M059J (cell line): ENCODE measurements at regions not wholly inside any gene's neighbourhood (a gene's known extent, or its start where the extent isn't known, plus 50 kb on each side); places are given as distances from the start of the nearest gene placed in this dataset.

Source experiments
- DNase-seq: peaks from one replicate; pipeline ENCODE4 v3.0.0-alpha.2; 2012; ENCODE audit warnings: low read depth

DNA sequence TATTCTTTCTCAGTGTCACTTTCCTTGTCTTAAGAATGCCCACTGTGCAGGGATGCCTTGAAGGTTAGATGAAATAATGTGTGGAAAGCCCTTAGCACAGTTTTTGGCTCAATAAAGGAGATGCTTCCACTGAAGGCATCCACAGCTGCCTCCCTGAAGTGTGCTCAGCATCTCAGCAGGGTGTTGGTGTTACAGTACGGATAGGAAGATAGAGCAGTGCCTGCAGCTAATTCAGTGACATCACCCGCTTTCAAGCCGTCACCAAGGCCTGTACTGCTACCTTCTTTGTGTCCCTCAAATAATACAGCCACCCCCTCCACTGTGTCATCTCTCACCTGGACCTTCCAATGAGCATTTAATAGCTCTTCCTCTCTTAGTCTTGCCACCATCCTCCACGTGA lies 59.0 kb downstream of the NDUFS5 start:
- DNase-seq, result no peak

DNA sequence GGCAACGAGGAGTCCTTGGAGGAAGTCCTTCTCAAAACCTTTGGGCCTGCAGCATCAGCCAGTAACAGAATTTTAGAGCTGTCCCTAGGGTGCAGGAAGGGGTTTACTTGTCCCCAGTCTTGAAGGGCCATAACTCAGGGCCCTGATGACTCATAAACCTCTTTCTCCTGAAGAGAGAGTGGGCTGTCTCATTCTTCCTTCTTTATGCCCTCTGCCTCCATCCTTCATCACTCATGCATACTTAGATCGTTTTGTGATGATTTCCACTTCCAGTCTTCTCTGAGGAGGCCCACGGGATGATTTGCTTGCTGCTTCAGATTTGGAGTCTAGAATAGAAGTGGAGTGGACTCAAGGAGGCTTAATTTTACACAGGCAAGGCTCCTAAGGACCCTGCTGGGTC lies 60.2 kb downstream of the NDUFS5 start:
- DNase-seq, result peak; percentile 33

DNA sequence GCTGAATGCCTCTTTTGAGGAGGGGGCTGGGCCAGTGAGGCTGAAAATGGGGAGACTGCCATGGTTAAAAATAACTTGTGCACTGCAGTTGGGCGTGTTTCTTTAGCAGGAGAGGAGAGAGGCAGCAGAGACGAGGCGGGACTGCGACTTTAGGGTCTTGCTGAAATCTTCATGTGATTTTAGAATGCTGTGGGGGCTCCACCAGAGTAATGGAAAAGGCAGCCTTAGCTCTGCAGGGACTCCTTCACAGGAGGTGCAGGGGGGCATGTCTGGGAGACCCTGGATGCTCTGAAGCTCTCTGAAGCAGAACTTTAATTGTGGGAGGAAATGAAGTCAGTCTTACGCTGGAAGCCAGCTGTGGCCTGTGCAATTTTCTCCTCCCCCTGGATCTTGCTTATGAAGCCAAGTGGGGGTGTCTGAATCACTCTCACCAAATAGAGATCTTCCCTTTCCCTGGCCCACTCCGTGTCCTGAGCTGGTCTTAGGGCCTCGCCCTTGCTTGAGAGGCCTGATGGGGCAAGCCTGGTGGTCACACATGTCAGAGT lies 60.8 kb downstream of the NDUFS5 start:
- no peak for DNase-seq

DNA sequence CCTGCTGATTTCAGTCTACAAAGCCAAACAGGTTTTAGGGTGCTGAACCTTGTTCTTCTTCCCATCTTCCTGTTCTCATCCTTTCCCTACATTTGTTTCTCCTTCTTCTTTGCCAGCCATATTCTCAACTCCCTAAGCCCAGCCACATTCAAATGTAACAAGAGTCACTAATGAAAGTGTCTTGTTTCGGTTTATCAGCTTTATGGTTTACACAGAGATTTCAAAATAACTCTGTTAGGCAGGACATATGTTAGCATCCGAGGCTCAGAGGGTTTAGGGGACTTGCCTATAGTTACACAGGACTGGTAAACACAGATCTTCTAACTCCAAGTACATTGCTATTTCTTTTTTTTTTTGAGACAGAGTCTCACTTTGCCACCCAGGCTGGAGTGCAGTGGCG lies 61.3 kb downstream of the NDUFS5 start:
- no peak for DNase-seq

DNA sequence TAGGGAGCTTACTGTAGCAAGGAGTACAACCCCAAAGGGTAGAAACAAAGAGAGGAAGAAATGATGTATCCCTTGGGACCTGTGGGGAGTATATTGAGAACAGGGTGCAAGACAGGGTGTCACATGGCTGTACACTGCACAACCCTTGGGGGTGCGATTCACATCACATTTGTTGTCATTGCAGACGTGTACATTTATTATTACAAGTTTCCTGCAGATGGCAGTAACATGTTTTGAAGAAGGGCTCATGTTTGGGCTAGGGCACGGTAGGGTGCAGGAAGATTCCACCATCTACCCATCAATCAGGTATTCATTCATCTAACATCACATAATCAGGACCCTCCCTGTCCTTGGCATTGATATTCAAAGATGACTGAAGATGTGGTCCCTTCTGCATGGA lies 62.5 kb downstream of the NDUFS5 start:
- DNase-seq, result no peak

DNA sequence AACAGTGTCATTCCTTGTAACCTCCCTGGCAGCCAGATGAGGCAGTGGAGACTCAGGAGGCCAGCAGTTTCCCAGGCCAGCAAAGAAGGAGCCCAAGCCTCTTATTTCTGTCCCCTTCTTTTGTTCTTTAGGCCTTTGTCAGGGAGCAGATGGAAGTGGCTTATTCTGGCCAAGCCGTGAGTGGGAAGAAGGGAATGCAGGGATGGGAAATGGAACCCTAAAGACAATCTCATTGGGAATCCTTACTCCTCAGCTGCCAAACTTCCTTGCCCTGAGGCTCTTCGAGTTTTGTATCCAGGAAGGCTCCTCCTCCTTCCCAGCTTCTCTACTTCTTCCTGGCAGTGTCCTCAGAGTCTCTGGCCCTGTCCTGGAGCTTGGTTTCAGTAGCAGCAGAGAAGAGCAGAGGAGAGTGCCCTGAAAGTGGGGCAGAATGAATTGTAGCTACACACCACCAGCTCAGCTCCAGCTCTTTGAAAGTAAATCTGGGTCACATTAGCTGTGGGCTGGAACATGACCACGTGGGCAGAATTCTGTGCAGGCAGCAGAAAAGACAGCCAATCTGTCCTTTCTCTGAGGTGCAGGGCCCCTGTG lies 63.9 kb downstream of the NDUFS5 start:
- DNase-seq, result peak; percentile 58

DNA sequence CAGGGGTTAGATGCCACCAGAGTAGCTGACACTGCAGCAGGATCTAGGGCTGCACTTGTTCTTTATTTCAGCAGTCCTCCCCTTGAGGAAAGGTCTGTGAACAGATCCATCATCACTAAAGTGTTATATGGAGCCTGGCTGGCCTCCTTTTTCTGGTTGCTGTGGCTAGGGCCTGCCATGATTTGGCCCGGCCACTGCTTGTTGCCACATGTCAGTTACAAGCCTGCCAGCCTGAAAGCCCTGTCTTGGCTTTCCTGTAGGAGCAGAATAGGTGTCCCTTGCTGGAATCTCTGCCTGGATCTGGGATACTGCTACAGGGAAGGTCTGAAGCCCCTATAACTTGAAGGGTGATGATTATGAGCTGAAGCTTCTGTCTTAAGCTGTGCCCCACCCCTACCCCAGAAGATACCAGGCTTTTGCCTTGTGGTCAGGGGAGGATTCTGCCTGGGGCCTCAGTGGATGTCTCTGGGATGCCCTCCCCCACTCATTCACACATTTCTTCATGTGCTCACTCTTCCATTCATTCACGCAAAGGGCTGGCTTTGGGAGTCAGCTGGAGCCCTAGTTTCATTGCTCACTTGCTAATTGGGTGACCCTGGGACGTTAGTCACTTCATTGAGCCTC lies 64.7 kb downstream of the NDUFS5 start:
- DNase-seq, result no peak

DNA sequence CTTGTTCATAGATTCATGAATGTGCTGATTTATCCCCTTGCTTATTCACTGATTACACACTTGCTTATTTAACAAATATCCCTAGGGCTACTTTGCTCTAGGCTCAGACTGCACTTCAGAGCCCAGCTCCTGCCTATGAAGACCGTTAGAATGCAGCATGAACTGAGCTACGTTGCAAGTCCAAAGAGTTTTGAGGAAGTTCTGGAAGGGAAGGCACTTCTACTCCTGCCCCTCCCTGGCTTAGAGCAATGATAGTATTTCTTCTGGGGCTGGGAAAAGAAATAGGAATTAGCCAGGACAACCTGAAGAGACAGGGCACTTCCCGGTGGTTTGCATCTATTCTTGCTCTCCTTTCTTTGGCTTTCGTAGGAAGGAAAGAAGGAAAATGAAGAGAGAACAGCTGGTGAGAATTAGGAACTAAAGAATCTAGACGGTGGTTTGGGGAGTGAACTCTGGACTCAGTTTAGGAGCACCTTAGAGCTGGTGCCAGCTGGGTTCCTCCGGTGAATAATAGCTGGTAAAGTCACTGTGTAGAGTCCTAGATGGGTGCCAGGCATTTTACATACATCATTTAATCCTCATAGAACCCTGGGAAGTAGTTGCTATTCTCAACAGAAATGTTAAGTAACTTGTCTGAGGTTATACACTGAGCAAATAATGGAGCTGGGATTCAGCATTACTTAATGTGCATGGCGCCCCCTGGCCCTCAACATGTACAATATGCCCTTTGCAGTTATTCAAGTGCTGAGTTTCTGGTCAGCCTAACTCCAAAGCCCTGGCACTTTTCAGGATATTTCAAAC lies 65.9 kb downstream of the NDUFS5 start:
- peak; percentile 78 for DNase-seq

DNA sequence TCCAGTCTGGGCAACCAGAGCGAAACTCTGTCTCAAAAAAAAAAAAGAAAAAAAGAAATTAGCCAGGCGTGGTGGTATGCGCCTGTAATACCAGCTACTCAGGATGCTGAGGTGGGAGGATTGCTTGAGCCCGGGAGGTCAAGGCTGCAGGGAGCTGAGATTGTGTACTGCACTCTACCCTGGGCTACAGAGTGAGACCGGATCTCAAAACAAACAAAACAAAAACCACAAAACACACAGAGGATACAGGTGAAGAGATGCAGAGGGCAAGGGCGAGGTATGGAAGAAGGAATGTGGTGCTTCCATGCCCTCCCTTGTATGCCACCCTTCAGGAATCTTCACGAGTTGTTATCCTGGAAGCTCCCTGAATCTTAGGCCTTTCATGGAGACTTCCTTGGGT lies 68.5 kb downstream of the NDUFS5 start:
- DNase-seq, result no peak

DNA sequence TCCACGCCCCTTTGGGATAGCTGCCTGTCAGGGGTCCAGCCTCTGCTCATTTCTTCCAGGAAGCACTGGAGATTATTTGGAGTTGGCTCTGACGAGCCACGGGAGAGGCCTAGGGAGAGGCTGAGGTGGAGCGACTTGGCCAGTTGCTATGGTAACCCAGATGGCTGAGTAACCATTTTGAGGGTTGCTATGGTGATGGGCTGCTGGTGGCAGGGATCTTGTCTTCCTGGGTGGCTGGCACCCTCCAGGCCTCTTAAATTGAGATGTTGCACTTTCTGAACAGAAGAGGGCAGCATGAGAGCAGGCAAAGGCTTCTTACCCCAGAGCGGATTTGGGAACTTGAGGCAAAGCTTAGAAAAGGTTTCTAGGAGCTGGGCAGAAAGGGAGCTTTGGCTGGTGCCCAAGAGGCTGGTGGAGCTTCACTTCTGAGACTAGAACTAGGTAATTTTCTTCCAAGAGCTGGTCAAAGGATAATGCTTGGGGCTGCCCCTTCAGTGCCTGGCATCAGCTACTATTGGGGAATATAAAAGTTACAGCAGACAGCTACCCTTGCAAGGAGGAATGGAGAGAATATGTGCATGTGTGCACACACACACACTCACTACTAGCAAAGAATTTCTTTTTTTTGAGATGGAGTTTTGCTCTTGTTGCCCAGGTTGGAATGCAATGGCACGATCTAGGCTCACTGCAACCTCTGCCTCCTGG lies 72.5 kb downstream of the NDUFS5 start:
- peak; percentile 94 for DNase-seq

DNA sequence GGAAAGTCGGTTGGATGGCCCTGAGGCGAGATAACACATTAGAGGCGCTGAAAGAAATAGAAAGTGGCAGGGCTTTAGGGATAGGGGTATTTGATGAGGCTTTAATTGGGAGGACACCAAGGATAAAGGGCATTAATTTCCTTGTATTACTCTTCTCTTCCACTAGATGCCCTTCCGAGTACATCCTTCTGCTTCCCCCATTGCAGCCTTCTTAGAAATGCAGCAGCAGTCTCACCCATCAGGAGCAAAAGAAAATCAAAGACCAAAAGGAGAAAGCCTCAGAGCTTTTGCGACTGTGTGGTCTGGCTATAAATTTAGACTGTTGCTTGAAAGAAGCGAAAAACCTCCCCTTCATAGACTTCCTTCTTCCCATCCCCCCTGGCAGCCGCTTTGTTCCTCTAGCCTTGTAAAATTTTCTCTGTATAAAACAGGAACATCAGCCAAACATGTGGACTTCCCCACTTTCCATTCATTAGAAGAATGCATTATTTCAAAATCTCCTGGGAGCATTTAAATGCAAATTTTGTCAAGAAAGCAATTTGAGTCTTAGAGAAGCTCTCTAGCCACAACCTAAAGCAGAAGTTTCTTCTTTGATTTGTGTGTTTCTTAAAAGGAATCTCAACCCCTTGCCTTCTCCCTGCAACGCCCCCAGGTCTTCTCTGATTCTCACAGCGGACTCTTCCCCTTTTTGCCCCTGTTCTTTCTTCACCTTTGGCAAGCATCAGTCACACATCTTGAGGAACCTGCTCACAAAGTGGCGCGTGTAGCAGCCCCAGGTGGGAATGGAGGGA lies 76.6 kb downstream of the NDUFS5 start:
- peak; percentile 82 for DNase-seq

DNA sequence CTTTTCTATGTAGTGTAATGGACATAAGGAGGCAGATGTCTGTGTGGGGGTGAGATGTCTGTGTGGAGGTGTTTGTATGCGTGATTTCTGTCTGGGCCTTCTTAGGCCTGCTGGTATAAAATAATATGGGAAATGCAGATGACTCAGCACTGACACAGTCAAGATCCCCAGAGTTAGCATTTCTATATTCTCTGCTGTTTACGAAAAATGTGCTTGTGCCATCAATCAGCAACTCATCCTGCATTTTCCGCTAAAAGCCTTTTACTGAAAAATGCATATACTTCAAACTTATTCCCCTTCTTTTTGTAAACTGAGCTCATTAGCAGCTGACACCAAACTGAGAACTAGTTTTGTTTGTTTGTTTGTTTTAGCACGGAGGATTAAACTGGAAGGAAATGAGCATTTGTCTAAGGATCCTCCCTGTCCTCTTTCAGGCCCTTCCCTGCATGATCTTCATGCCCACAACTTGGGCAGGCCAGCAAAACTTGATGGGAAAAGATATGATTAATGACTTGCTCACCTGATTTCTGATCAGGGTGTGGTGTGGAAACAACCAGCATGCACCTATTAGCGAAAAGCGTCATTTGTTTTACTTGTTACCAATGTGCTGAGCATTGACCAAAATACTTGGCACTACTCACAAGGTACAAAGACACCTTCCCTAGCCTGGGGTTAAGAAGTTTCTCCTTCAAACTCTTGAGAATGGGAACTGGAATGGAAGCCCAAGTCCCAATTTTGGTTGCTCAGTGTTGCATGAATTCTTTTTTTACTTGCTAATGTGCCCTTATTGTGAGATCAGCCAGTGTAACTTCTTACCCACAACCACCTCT lies 77.4 kb downstream of the NDUFS5 start:
- DNase-seq, result peak; percentile 65

DNA sequence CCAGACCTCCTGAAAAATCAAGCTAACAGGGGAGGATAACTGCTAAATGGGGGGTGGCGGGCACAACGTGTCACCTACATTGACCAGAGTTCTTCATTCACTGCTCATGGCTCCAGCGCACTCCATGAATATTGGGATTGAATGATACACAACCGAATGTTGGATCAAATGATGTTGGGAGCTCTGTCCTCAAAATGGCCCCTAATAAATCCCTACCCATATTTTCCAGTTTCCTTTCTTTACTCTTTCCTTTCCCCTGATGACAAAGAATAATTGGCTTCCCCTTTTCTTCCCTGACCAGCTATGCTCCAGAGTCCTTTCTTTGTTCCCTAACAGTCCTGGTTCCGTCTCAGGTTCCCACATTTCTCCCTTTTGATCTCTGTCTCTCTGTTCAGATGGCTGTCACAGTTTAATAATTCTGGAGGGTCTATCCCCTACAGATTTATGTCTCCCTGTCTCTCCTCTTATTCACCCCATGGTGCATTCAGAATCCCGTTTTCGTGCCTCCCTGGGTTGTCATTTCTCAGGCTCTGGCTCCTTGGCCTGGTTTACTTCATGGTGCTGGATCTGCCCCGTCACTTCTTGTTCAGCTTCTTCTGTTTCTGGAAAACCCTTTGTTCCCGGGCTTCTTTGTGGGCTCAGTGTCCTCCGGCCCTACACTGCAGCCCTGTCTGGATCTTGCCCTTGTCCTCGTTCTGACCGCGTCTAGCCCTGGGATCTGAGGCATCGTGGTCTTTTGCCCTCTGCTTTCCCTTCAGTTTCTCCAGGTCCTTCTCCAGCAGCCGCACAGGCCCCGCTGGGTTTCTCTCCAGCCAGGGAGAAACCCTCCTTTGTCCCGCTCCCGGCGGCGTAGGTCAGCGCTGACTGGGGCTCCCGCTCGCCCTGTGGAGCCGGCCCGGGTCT lies 78.3 kb downstream of the NDUFS5 start:
- peak; percentile 64 for DNase-seq

DNA sequence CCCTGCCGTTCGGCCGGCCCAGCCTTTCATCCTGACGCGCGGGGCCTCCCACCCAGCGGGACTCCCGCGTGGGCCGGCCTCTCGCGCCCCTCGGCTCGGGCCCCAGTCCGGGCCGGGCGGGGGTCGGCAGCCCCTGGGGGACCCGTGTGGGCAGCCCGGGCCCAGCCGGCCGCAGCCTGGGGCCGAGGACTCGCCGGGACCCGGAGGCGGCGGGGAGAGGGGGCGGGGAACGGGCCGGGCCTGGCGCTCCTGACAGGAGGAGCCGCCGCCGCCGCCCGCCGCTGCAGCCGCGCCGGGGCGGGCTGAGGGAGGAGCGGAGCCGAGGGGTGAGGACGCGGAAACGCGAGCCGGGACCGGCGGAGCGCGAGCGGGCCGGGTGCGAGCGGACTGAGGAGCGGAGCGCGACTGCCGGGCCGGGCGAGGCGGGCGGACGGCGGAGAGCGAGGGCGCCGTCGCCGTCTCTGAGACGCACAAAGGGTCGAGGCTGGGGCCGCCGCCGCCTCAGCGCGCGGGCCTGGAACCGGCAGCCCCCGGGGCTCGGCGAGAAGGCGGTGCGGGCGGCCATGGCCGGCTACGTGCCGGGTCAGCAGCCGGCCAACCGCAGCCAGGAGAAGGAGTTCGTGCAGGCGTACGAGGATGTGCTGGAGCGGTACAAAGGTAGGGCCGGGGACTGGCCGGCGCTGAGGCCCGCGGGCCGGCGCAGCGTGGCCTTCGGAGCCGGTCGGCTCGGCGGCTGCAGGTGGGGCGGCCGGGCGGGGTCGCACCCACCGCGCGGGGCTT lies 79.1 kb downstream of the NDUFS5 start:
- peak; percentile 74 for DNase-seq

DNA sequence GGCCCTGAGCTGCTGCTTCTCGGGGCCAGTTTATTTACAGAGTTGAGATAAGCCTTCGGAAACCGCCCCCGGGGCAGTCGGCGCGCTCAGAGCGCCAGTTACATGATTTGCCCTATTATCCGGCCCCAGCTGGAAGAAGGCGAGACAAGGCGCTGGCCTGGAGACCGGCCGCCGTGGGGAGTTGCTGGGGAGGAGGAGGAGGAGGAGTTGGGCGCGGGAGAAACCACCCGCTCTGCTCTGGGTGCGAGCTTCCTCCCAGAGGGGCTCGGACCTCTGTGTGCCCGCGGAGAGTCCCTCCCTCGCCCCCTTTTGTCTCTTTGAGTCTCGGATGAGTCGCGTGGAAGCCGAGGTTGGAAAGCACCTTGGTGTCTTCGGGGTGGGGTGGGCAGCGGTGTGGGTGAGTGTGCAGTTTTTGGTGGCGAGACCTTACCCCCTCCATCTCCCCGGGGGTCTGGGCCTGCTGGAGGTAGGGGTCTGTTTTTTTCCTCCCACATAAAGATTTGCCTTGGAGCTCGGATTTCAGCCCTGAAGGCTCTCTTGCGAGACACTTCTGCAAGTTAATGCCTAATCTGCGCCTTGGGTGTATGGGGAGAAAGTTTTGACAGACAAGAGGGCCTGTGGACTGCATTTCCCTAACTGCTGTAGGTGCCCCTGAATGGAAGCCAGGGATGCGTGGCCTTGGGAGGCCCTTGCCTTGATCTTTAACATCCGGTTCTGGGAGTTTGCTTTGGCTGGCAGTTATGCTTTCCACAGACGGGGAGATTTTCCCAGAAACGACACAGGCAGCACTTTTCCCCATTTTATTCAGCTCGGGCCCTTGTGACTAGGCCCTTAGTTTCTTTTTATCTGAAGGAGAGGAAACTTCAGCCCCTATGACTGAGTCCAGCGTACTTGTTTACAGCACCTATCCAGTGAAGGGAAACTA lies 80.0 kb downstream of the NDUFS5 start:
- DNase-seq, result peak; percentile 76

DNA sequence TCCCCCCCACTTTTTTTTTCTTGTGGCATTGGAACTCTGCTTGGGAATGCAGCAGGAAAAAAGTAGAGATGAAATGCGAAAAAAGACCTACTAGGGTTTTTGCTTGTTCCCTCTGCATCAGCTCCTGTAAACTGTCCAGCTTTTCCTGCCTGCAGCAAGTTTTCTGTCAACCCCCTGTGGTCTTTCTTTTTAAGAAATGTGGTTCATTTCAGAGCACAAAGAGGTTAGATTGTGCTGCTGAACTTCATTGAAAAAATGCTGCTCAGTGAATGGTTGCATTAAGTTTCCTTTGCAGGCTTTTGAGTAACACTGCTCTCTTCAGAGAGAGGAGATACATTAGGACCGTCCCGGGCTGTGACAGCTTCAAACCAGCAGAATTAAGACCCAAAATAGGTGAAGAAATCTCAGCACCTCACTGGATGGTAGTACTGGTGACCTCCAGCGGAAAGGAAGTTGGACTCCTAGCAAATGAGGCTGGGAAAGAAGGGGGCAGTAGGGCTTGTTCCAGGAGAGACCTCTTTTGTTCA lies 80.7 kb downstream of the NDUFS5 start:
- DNase-seq, result no peak
